Keratinocyte (primary cell): ENCODE measurements at regions not wholly inside any gene's neighbourhood (a gene's known extent, or its start where the extent isn't known, plus 50 kb on each side); places are given as distances from the start of the nearest gene placed in this dataset.

Source experiments
- EZH2 ChIP-seq: IDR thresholded peaks from one replicate; pipeline ENCODE4 v1.6.1; 2012; ENCODE audit warnings: inconsistent platforms, mild to moderate bottlenecking, low read length, moderate library complexity
- TF ChIP-seq, protein P1 (sequence below), 3 experiments: IDR thresholded peaks in 1 of 3; conservative IDR thresholded peaks in 1 of 3; optimal IDR thresholded peaks in 1 of 3; 2 replicates in 2 of 3; 3 replicates in 1 of 3; pipeline versions ENCODE3 to v1.5.1; 2011; ENCODE audit warnings: low read length in 3 of 3, mild to moderate bottlenecking in 3 of 3, moderate library complexity in 2 of 3, control low read depth in 1 of 3, inconsistent platforms in 1 of 3; ENCODE audit not compliant: insufficient read depth in 2 of 3; ENCODE audit errors: extremely low read depth in 1 of 3

GRCh38 chr1:218880484-218881060 lies 293.1 kb upstream of the LYPLAL1 start:
- TF ChIP-seq, protein P1, sequence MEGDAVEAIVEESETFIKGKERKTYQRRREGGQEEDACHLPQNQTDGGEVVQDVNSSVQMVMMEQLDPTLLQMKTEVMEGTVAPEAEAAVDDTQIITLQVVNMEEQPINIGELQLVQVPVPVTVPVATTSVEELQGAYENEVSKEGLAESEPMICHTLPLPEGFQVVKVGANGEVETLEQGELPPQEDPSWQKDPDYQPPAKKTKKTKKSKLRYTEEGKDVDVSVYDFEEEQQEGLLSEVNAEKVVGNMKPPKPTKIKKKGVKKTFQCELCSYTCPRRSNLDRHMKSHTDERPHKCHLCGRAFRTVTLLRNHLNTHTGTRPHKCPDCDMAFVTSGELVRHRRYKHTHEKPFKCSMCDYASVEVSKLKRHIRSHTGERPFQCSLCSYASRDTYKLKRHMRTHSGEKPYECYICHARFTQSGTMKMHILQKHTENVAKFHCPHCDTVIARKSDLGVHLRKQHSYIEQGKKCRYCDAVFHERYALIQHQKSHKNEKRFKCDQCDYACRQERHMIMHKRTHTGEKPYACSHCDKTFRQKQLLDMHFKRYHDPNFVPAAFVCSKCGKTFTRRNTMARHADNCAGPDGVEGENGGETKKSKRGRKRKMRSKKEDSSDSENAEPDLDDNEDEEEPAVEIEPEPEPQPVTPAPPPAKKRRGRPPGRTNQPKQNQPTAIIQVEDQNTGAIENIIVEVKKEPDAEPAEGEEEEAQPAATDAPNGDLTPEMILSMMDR (optimal IDR thresholded peaks at IDR 0.05 in 1 of 3, IDR thresholded peaks at IDR 0.05 in 1 of 3, conservative IDR thresholded peaks at IDR 0.05 in 1 of 3; ENCODE audit: extremely low read depth in 1 of 3, insufficient read depth in 2 of 3, low read length in 3 of 3), result no peak
- TF ChIP-seq EZH2, result no peak
